KOPT-K1 (cell line): ENCODE measurements at regions not wholly inside any gene's neighbourhood (a gene's known extent, or its start where the extent isn't known, plus 50 kb on each side); places are given as distances from the start of the nearest gene placed in this dataset.

Experiments
- H3K27ac ChIP-seq: fragments of 200-600 bp; sonication (generic); 2 replicates; pipeline ENCODE4 v1.5.1; 2016; ENCODE audit warnings: antibody characterized with exemption, mild to moderate bottlenecking, low read depth, low read length; ENCODE audit not compliant: poor library complexity, severe bottlenecking
- H3K36me3 ChIP-seq: fragments of 200-600 bp; sonication (generic); 2 replicates; pipeline ENCODE4 v1.5.1; 2017; ENCODE audit warnings: antibody characterized with exemption, mild to moderate bottlenecking, low read length, moderate library complexity; ENCODE audit not compliant: insufficient read depth
- H3K9me3 ChIP-seq: fragments of 200-600 bp; sonication (generic); 2 replicates; pipeline ENCODE4 v1.5.1; 2017; ENCODE audit warnings: antibody characterized with exemption, low read length, mild to moderate bottlenecking; ENCODE audit not compliant: insufficient read depth, poor library complexity, severe bottlenecking

DNA sequence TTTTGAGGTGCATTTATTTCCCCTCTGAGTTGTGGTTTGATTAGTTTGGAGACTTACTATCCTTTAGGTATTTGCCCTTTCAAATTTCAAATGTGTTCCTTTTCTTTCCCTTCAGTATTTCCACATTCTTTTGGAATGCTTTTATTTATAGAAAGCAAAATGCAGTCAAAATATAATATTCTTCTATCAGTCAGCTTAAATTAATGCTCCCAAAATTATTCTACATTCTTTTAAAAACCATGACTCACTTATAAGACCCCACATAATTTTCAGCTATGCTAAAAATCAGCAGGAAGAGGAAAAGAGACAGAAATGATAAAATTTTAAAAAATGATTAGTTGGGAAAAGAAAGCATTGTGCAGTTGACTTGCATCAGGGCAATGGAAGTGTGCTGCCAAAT, 180.0 kb upstream of the SMLR1 start:
- Histone ChIP-seq H3K9me3 (peaks cover 40% of the 10 kb centered on the region), H3K27ac (no peak overlapping the region), H3K36me3 (no peaks in the 10 kb centered on the region)

DNA sequence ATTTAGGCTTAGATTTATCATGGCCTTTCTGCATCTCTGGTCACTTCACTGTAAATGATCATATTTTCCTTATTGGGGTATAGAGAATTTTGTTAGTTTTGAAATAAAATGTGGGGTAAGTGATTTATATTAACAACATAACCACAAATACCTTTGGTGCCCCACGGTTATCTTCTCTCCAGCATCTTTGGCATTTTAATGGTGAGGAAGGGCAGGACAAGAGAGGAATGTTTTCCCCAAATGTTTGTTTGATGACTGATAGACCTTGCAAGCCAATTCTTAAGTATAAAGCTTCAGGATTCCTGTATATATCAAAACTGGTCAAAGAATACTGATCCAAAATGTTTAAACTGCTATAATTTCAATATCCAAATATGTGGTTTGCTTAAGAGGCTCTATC, 171.6 kb upstream of the SMLR1 start:
- Histone ChIP-seq H3K27ac (no peak overlapping the region), H3K9me3 (peaks cover 6% of the 10 kb centered on the region), H3K36me3 (no peaks in the 10 kb centered on the region)

- Histone ChIP-seq H3K27ac (no peak overlapping the region), H3K36me3 (no peaks in the 10 kb centered on the region), H3K9me3 (no peaks in the 10 kb centered on the region)
These were observed 166.1 kb upstream of the SMLR1 start for GRCh38 chr6:130661077-130661476.

DNA sequence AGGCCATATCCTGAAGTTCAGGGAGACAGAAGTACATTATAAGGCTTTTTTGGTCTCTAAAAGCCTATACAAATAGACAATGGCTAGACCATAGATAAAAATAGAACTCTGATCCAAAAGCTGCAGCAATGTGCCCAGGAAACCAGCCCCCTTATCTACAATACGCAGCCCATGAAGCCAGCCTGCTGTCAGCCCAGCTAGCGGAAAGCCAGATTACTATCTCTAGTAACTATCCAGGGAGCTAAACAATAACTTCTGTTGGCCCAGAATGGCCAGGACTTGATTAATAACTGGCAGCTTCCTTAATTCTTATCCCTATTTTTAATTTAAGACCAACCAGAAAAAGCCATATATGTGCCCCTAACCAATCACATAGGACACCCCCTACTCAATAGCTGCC, 160.4 kb upstream of the SMLR1 start:
- peaks cover 5% of the 10 kb centered on the region for H3K9me3 ChIP-seq
- no peak overlapping the region for H3K27ac ChIP-seq
- H3K36me3 ChIP-seq = no peaks in the 10 kb centered on the region

DNA sequence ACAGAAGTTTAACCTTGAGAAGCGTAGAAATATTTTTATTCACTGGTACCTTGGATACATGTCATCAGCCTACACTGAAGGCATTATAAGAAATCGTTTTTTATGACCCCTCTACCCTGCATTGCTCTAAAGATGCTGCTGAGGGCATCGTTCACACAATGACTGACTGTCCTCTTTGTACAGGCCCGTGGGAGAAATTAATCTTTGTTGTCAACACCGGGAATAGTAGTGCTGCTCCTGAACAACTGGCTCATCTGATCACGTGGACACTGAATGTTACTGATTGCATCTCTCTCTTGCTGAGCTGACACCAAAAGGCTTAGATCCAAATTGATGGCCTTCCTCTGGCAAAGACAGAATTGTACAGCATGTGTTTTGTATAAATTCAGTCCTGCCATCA, 157.1 kb upstream of the SMLR1 start:
- peaks cover 5% of the 10 kb centered on the region for H3K9me3 ChIP-seq
- H3K36me3 ChIP-seq = no peaks in the 10 kb centered on the region

DNA sequence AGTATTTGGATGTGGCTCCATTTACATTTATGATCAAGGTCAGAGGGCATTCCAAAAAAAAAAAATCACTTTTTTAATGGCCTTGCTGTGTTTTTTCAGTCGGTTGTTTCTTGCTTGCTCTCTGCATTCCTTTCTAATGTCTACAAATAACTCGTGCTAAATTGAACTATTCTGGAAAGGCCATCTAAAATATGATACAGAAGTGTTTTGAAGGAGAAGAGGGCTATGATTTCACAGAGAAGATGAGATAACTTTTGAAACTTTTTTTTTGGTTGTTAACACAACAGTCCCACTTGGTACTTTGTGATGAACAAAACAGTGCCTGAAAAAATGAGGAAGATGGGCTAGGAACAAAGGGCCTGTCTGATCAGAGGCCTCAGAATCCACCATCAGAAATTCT, 156.1 kb upstream of the SMLR1 start:
- Histone ChIP-seq H3K36me3 (no peaks in the 10 kb centered on the region), H3K9me3 (peaks cover 5% of the 10 kb centered on the region), H3K27ac (no peak overlapping the region)

More for the DNA sequence above, 157.1 kb upstream of the SMLR1 start:
- H3K27ac ChIP-seq = no peak overlapping the region

GRCh38 chr6:130671577-130671976, 155.6 kb upstream of the SMLR1 start:
- H3K36me3 ChIP-seq = no peaks in the 10 kb centered on the region
- H3K27ac ChIP-seq = no peak overlapping the region
- H3K9me3 ChIP-seq = peaks cover 5% of the 10 kb centered on the region

- no peak overlapping the region for H3K27ac ChIP-seq
- H3K36me3 ChIP-seq = no peaks in the 10 kb centered on the region
- H3K9me3 ChIP-seq = peaks cover 5% of the 10 kb centered on the region
These were observed 155.1 kb upstream of the SMLR1 start for GRCh38 chr6:130672153-130672552.

GRCh38 chr6:130674604-130675003, 152.6 kb upstream of the SMLR1 start:
- peaks cover 10% of the 10 kb centered on the region for H3K9me3 ChIP-seq
- H3K27ac ChIP-seq = no peak overlapping the region
- H3K36me3 ChIP-seq = no peaks in the 10 kb centered on the region

DNA sequence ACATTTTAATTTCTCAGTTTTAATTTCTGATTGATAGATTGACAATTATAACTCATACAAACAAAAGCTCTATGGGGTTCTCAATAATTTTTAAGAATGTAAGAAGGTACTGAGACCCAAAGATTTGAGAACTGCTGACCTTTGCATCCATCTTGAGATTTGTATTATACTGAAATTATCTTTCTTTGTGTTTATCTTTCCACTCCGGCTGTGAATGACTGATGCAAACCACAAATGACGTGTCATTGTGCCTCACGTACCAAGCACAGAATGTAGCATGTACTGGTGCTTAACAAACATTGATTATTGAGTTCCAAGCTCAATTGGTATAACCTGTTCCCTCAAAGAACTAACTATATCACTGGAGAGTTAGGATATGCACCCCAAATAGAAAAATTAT, 152.1 kb upstream of the SMLR1 start:
- Histone ChIP-seq H3K9me3 (peaks cover 13% of the 10 kb centered on the region), H3K27ac (no peak overlapping the region), H3K36me3 (no peaks in the 10 kb centered on the region)

DNA sequence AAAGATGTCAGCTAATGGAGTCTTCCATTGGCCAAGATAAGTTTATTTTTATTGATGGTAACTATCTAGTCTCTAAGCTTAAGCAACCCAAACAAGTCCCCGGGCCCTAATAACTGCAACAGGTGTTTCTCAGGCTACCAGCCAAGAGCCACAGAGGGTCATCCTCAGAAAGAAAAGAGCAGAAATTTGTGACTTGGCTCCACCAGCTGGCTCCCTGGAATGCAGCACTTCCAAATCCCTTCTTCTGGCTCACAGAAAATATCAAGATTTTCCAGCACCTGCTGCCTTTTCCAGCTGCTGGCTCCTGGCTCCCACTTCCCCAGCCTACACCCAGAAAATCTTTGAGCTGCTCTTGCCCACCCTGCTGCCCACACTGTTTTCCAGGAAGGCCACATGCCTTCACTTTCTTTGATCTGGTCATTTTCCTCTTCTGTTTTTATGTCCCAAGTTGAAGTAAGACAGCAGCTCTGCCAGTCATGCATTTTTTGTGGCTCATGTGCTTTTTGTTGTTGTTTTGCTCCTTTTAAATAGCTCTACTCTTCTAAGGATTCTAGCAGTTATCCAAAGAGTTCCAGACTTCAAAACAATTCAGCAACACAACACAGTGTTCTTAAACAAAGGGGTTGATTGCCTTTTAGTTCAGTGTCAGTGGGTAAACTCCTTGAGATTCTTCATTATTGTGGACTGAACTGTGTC, 151.0 kb upstream of the SMLR1 start:
- H3K36me3 ChIP-seq = no peaks in the 10 kb centered on the region
- H3K27ac ChIP-seq = no peak overlapping the region
- peaks cover 13% of the 10 kb centered on the region for H3K9me3 ChIP-seq

- no peaks in the 10 kb centered on the region for H3K36me3 ChIP-seq
- peaks cover 8% of the 10 kb centered on the region for H3K9me3 ChIP-seq
- no peak overlapping the region for H3K27ac ChIP-seq
These were observed 150.4 kb upstream of the SMLR1 start for GRCh38 chr6:130676773-130677144.

GRCh38 chr6:130677312-130677711, 149.9 kb upstream of the SMLR1 start:
- Histone ChIP-seq H3K9me3 (peaks cover 8% of the 10 kb centered on the region), H3K27ac (no peak overlapping the region), H3K36me3 (no peaks in the 10 kb centered on the region)

DNA sequence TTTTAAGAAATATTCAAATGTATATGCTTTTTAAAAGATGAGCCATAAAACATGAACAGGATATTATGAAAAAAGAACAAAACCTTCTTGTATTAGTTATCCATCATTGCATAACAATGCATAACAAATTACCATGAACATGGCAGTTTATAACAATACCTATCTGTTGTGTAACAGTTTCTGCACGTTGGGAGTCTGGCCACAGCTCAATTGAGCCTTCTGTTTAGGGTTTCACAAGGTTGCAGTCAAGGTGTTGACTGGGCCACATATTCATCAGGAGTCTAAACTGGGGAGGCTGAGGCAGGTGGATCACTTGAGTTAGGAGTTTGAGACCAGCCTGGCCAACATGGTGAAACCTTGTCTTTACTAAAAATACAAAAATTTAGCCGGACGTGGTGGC, 149.4 kb upstream of the SMLR1 start:
- H3K36me3 ChIP-seq = no peaks in the 10 kb centered on the region
- H3K27ac ChIP-seq = no peak overlapping the region
- H3K9me3 ChIP-seq = peaks cover 8% of the 10 kb centered on the region

GRCh38 chr6:130679684-130680083, 147.5 kb upstream of the SMLR1 start:
- H3K27ac ChIP-seq = no peak overlapping the region
- no peaks in the 10 kb centered on the region for H3K36me3 ChIP-seq
- H3K9me3 ChIP-seq = peaks cover 8% of the 10 kb centered on the region

DNA sequence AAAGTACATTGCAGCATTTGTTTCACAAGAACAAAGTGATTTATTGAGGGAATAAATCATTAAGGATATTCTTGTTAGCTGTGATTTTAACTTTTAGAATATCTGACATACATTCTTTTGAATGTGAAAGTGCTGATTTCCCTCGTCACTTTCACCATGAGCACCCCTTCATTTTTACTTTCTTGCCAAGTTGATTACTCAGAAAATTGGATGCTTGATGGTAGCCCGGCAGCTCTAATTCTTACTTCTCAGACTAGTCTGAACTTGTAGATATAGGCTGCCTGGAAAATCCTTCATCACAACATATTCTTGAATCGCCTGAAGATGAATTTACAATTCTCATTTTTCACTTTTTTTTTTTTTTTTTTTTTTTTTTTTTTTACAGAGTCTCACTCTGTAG, 147.1 kb upstream of the SMLR1 start:
- Histone ChIP-seq H3K27ac (no peak overlapping the region), H3K9me3 (peaks cover 8% of the 10 kb centered on the region), H3K36me3 (no peaks in the 10 kb centered on the region)
